Panc1 (cell line): ENCODE measurements at regions not wholly inside any gene's neighbourhood (a gene's known extent, or its start where the extent isn't known, plus 50 kb on each side); places are given as distances from the start of the nearest gene placed in this dataset.

ENCODE experiments used
- ATAC-seq: fragments of 200-7000 bp; cut with Tn5 transposase; 2 replicates; pipeline ENCODE4 v1.9.1; 2020; ENCODE audit warnings: mild to moderate bottlenecking, moderate library complexity
- BruUV-seq: library from RNA; stranded (reverse); fragments of 400-500 nt; replicated peaks from 2 replicates; lab custom pipeline; 2021; lab: Mats Ljungman, UMichigan
- CTCF ChIA-PET: fragments of 300-600 bp; sonication (Branson Sonifier 250); formaldehyde crosslinking; loops from one replicate; lab custom pipeline; 2022; ENCODE audit warnings: antibody characterized with exemption; lab: Charles Lee
- POLR2A ChIA-PET: fragments of 300-600 bp; sonication (Branson Sonifier 250); formaldehyde crosslinking; loops from one replicate; lab custom pipeline; 2022; ENCODE audit warnings: antibody characterized with exemption; lab: Charles Lee
- DNase-seq: peaks from one replicate; pipeline ENCODE4 v3.0.0-alpha.2; 2010; ENCODE audit warnings: low read depth, low spot score
- H3K27ac ChIP-seq: 2 replicates; pipeline ENCODE4 v1.5.1; 2011; ENCODE audit warnings: mild to moderate bottlenecking, low read length, inconsistent platforms
- H3K27me3 ChIP-seq: fragments of 200-500 bp; sonication (Bioruptor generic); 2 replicates; pipeline ENCODE4 v1.6.0; 2014; ENCODE audit warnings: low read length, inconsistent platforms; ENCODE audit not compliant: control insufficient read depth, insufficient read depth
- H3K36me3 ChIP-seq: fragments of 200-500 bp; sonication (Bioruptor generic); 2 replicates; pipeline ENCODE4 v1.5.1; 2014; ENCODE audit warnings: inconsistent platforms, mild to moderate bottlenecking, low read length, moderate library complexity; ENCODE audit not compliant: control insufficient read depth, insufficient read depth
- H3K4me1 ChIP-seq: 2 replicates; pipeline ENCODE4 v1.5.1; 2011; ENCODE audit warnings: inconsistent platforms, mild to moderate bottlenecking, low read length, moderate library complexity; ENCODE audit not compliant: control insufficient read depth, insufficient read depth
- H3K4me3 ChIP-seq, 2 experiments: 2 replicates each; pipeline ENCODE4 v1.5.1; 2011 to 2012; ENCODE audit warnings: low read depth in 2 of 2, low read length in 2 of 2, mild to moderate bottlenecking in 2 of 2, inconsistent platforms in 1 of 2, moderate library complexity in 1 of 2
- H3K9me3 ChIP-seq: fragments of 200-500 bp; sonication (Bioruptor generic); 2 replicates; pipeline ENCODE4 v1.5.1; 2014; ENCODE audit warnings: low read depth, mild to moderate bottlenecking, inconsistent platforms, low read length, moderate library complexity; ENCODE audit not compliant: control insufficient read depth, insufficient read depth
- CTCF ChIP-seq: fragments of 450-650 bp; IDR thresholded peaks from 2 replicates; pipeline ENCODE4 v1.5.1; 2017; ENCODE audit warnings: mild to moderate bottlenecking
- POLR2AphosphoS5 ChIP-seq: IDR thresholded peaks from 2 replicates; pipeline ENCODE4 v1.6.1; 2012; ENCODE audit warnings: mild to moderate bottlenecking, low read depth, low read length, moderate library complexity
- REST ChIP-seq, 2 experiments: IDR thresholded peaks; 2 replicates each; pipeline ENCODE4 v1.6.1; 2011 to 2012; ENCODE audit warnings: low read depth in 2 of 2, control low read depth in 1 of 2, low read length in 1 of 2, mild to moderate bottlenecking in 1 of 2, moderate library complexity in 1 of 2; ENCODE audit not compliant: insufficient read depth in 1 of 2
- SIN3A ChIP-seq: IDR thresholded peaks from 2 replicates; pipeline ENCODE4 v1.6.1; 2012; ENCODE audit warnings: low read depth, mild to moderate bottlenecking, low read length, moderate library complexity, borderline replicate concordance; ENCODE audit not compliant: insufficient read depth
- TCF7L2 ChIP-seq: IDR thresholded peaks from 2 replicates; pipeline ENCODE4 v1.6.1; 2011; ENCODE audit warnings: mild to moderate bottlenecking, low read depth, low read length, inconsistent platforms
- in situ Hi-C: cut with HindIII; loops from 2 replicates; pipeline ENCODE4 v1.10.0; 2016; ENCODE audit warnings: low sequenced_read_pairs, low pct_unique_long_range_greater_than_20kb
- intact Hi-C: fragments of 100-400 bp; cut with micrococcal nuclease; formaldehyde crosslinking; loops from one replicate; pipeline ENCODE4 v1.10.0; 2022; ENCODE audit not compliant: unreplicated experiment

GRCh38 chr11:119918347-119918746 is 189.3 kb upstream of the NECTIN1 start:
- in situ Hi-C loops (no loop called here), intact Hi-C loops (no loop called here)
- ChIA-PET CTCF (no interaction called here), POLR2A (no interaction called here)
- H3K27me3 ChIP-seq = peaks cover 47% of the 10 kb centered on the region
- H3K4me3 ChIP-seq = no peak overlapping the region
- H3K27ac ChIP-seq = no peak overlapping the region
- no TSS peak for BruUV-seq
- H3K36me3 ChIP-seq = no peaks in the 10 kb centered on the region
- no peaks in the 10 kb centered on the region for H3K9me3 ChIP-seq
- no peak for ATAC-seq
- no peaks in the 10 kb centered on the region for H3K4me1 ChIP-seq
- DNase-seq = no peak
- TF ChIP-seq REST (IDR thresholded peaks at IDR 0.05; ENCODE audit: insufficient read depth in 1 of 2, low read depth in 2 of 2, low read length in 1 of 2) (no peak), CTCF (no peak), SIN3A (no peak), POLR2AphosphoS5 (no peak), TCF7L2 (no peak)

- POLR2A ChIA-PET = no interaction called here
- H3K27me3 ChIP-seq = peaks cover 41% of the 10 kb centered on the region
- H3K27ac ChIP-seq = no peak overlapping the region
- H3K4me1 ChIP-seq = no peaks in the 10 kb centered on the region
- H3K36me3 ChIP-seq = no peaks in the 10 kb centered on the region
- in situ Hi-C loops = no loop called here
- TF ChIP-seq POLR2AphosphoS5 (no peak), REST (IDR thresholded peaks at IDR 0.05; ENCODE audit: insufficient read depth in 1 of 2, low read depth in 2 of 2, low read length in 1 of 2) (no peak), SIN3A (no peak), CTCF (no peak), TCF7L2 (no peak)
- intact Hi-C loops = no loop called here
- no TSS peak for BruUV-seq
- H3K9me3 ChIP-seq = no peaks in the 10 kb centered on the region
- CTCF ChIA-PET = no interaction called here
- DNase-seq = no peak
- no peak overlapping the region for H3K4me3 ChIP-seq
- no peak for ATAC-seq
These were observed 187.6 kb upstream of the NECTIN1 start for GRCh38 chr11:119916568-119916967.
